MM.1S (cell line): ENCODE measurements at regions not wholly inside any gene's neighbourhood (a gene's known extent, or its start where the extent isn't known, plus 50 kb on each side); places are given as distances from the start of the nearest gene placed in this dataset.

Experiments used
- DNase-seq: peaks from one replicate; pipeline ENCODE4 v3.0.0-alpha.2; 2015
- H2AFZ ChIP-seq: fragments of 300-600 bp; sonication (generic); 2 replicates; pipeline ENCODE4 v1.6.0; 2016; ENCODE audit warnings: antibody characterized with exemption, low read length
- H3F3A ChIP-seq: fragments of 300-600 bp; sonication (generic); 2 replicates; pipeline ENCODE4 v1.6.1; 2016; ENCODE audit warnings: mild to moderate bottlenecking, antibody characterized with exemption, low read length, moderate library complexity, mixed read lengths; ENCODE audit not compliant: insufficient read depth
- H3K27ac ChIP-seq: fragments of 300-600 bp; sonication (generic); 2 replicates; pipeline ENCODE4 v1.5.1; 2016; ENCODE audit warnings: mild to moderate bottlenecking, low read length
- H3K27me3 ChIP-seq: fragments of 300-600 bp; sonication (generic); replicated peaks from 2 replicates; pipeline ENCODE4 v1.6.0; 2016; ENCODE audit warnings: low read length; ENCODE audit not compliant: insufficient read depth
- H3K36me3 ChIP-seq: fragments of 300-600 bp; sonication (generic); replicated peaks from 2 replicates; pipeline ENCODE4 v1.6.1; 2016; ENCODE audit warnings: mild to moderate bottlenecking, low read length, mixed read lengths; ENCODE audit not compliant: insufficient read depth
- H3K4me1 ChIP-seq: fragments of 300-600 bp; sonication (generic); 2 replicates; pipeline ENCODE4 v1.6.1; 2016; ENCODE audit warnings: low read length, mixed read lengths
- H3K4me2 ChIP-seq: fragments of 300-600 bp; sonication (generic); 2 replicates; pipeline ENCODE4 v1.6.0; 2016; ENCODE audit warnings: low read depth, low read length
- H3K4me3 ChIP-seq: fragments of 300-600 bp; sonication (generic); 2 replicates; pipeline ENCODE4 v1.5.1; 2016; ENCODE audit warnings: low read length, mixed read lengths
- H3K79me2 ChIP-seq: fragments of 300-600 bp; sonication (generic); 2 replicates; pipeline ENCODE4 v1.6.1; 2016; ENCODE audit warnings: mixed run types, low read length, mixed read lengths
- H3K9ac ChIP-seq: fragments of 300-600 bp; sonication (generic); 2 replicates; pipeline ENCODE4 v1.6.1; 2016; ENCODE audit warnings: low read length, mixed read lengths
- H3K9me2 ChIP-seq: fragments of 300-600 bp; sonication (generic); replicated peaks from 2 replicates; pipeline ENCODE4 v1.6.1; 2016; ENCODE audit warnings: mild to moderate bottlenecking, low read length, mixed read lengths; ENCODE audit not compliant: insufficient read depth
- H3K9me3 ChIP-seq: fragments of 300-600 bp; sonication (generic); replicated peaks from 2 replicates; pipeline ENCODE4 v1.6.1; 2016; ENCODE audit warnings: mild to moderate bottlenecking, low read length, mixed read lengths; ENCODE audit not compliant: insufficient read depth
- H4K20me1 ChIP-seq: fragments of 300-600 bp; sonication (generic); 2 replicates; pipeline ENCODE4 v1.6.1; 2016; ENCODE audit warnings: mild to moderate bottlenecking, low read length, moderate library complexity, mixed read lengths; ENCODE audit not compliant: insufficient read depth
- CTCF ChIP-seq: fragments of 300-600 bp; sonication (generic); IDR thresholded peaks from 2 replicates; pipeline ENCODE4 v1.5.1; 2016; ENCODE audit warnings: antibody characterized with exemption, low read length, mixed read lengths
- EZH2 ChIP-seq: fragments of 300-600 bp; sonication (generic); optimal IDR thresholded peaks from 2 replicates; pipeline ENCODE3; 2017; ENCODE audit warnings: low read depth, mild to moderate bottlenecking, antibody characterized with exemption, low read length, mixed read lengths
- EZH2phosphoT487 ChIP-seq: fragments of 300-600 bp; sonication (generic); IDR thresholded peaks from 2 replicates; pipeline ENCODE4 v1.6.1; 2018; ENCODE audit warnings: antibody characterized with exemption, low read length

GRCh38 chrX:40380655-40381488, 199.9 kb upstream of the ATP6AP2 start:
- Histone ChIP-seq H2AFZ (no peak overlapping the region), H3K9me2 (no peaks in the 10 kb centered on the region), H3K36me3 (no peaks in the 10 kb centered on the region), H3K9me3 (no peaks in the 10 kb centered on the region), H3K4me3 (no peak overlapping the region), H3F3A (no peaks in the 10 kb centered on the region), H4K20me1 (no peaks in the 10 kb centered on the region), H3K27me3 (no peaks in the 10 kb centered on the region), H3K9ac (no peak overlapping the region), H3K4me1 (no peaks in the 10 kb centered on the region), H3K4me2 (no peak overlapping the region), H3K79me2 (no peaks in the 10 kb centered on the region), H3K27ac (no peak overlapping the region)
- no peak for DNase-seq
- TF ChIP-seq CTCF (no peak), EZH2 (no peak), EZH2phosphoT487 (no peak)

- no peaks in the 10 kb centered on the region for H3K9me2 ChIP-seq
- no peaks in the 10 kb centered on the region for H3K9me3 ChIP-seq
- no peak overlapping the region for H3K9ac ChIP-seq
- H3K27ac ChIP-seq, result no peak overlapping the region
- DNase-seq, result no peak
- no peaks in the 10 kb centered on the region for H3K36me3 ChIP-seq
- no peak overlapping the region for H3K4me2 ChIP-seq
- no peaks in the 10 kb centered on the region for H3K4me1 ChIP-seq
- no peak overlapping the region for H2AFZ ChIP-seq
- H3K4me3 ChIP-seq, result no peak overlapping the region
- H4K20me1 ChIP-seq, result no peaks in the 10 kb centered on the region
- no peaks in the 10 kb centered on the region for H3F3A ChIP-seq
- H3K27me3 ChIP-seq, result no peaks in the 10 kb centered on the region
- H3K79me2 ChIP-seq, result no peaks in the 10 kb centered on the region
- no peak for TF ChIP-seq EZH2phosphoT487
- no peak for TF ChIP-seq EZH2
- no peak for TF ChIP-seq CTCF
These were observed 203.1 kb upstream of the ATP6AP2 start for GRCh38 chrX:40377684-40378083.

GRCh38 chrX:40374486-40374885, 206.3 kb upstream of the ATP6AP2 start:
- no peak for DNase-seq
- no peaks in the 10 kb centered on the region for H3F3A ChIP-seq
- H3K79me2 ChIP-seq, result no peaks in the 10 kb centered on the region
- no peaks in the 10 kb centered on the region for H3K9me2 ChIP-seq
- no peak overlapping the region for H3K27ac ChIP-seq
- no peaks in the 10 kb centered on the region for H3K4me1 ChIP-seq
- H3K36me3 ChIP-seq, result no peaks in the 10 kb centered on the region
- H3K9me3 ChIP-seq, result no peaks in the 10 kb centered on the region
- no peaks in the 10 kb centered on the region for H4K20me1 ChIP-seq
- H3K4me3 ChIP-seq, result no peak overlapping the region
- no peak for TF ChIP-seq EZH2
- no peak for TF ChIP-seq EZH2phosphoT487
- TF ChIP-seq CTCF, result no peak
- H3K27me3 ChIP-seq, result no peaks in the 10 kb centered on the region
- no peak overlapping the region for H2AFZ ChIP-seq
- H3K4me2 ChIP-seq, result no peak overlapping the region
- H3K9ac ChIP-seq, result no peak overlapping the region
